NCI-H2171 (cell line): ENCODE measurements at regions not wholly inside any gene's neighbourhood (a gene's known extent, or its start where the extent isn't known, plus 50 kb on each side); places are given as distances from the start of the nearest gene placed in this dataset.
"Not testable (repeated sequence)": the region's sequence is repeated elsewhere in the genome, so short reads cannot be mapped to it uniquely, and the experiment has no call there.

Experiments
- DNase-seq: peaks from one replicate; lab custom pipeline; 2025; lab: John Stamatoyannopoulos, UW

DNA sequence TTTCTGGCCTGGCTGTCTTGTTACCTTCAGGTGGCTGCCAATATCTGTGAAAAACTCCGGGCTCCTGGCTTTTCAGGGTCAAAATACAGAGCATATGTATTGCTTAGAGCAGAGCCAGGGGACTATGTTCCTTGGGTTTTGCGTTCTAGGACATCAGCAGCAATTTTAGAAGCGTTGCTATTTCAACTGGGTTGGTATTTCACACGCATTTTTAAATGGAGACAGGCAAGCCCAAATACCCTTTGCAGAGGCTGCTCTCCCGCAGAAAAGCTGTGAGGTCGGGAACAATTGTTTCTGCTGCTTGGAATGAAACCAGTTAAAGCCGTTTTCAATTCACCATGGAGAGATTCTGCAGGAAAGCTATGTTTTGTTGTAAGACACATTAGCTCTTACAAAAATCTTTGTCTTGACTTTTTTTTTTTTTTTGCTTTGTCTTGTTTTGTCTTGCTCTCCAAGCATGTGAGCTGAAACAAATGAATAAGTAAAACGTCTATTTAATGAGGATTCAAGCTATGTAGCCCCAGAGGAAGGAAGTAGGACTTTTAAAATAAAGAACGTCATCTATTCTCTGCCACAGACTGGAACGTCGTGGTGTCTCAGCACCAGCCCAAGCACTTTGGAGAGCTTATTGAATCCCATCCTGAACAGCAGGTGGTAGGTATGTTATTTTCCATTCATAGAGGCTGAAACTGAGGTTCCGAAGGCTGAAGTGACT is 181.0 kb upstream of the TBX3 start:
- no peak for DNase-seq

DNA sequence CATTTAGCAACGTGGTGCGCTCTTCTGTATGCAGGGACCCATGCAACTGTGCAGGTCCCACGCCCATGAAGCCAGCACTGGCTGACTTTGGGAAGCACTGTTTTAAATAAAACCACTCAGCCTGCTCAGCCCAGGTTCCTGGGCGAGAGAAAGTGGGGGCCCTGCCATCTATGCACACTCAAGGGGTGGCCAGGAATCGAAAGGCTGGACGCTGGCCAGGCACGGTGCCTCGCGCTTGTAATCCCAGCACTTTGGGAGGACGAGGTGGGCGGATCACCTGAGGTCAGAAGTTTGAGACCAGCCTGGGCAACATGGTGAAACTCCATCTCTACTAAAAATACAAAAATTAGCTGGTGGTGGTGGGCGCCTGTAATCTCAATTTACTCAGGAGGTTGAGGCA is 179.9 kb upstream of the TBX3 start:
- DNase-seq = no peak

DNA sequence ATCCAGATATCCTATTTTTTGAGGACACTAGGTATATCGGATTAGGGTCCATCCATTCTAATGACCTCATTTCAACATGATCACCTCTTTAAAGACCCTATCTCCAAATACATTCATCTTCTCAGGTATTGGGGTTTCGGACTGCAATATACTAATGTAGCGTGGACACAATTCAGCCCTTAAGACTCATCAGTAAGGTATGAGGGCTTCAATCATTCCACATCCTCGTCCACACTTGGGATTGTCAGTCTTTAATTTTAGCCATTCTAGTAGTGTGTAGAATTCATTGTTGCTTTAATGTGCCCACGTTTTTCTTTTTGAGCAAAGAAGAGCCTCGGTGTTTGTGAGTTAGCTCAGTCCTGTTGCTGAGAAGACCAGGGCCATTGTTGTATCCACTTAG is 177.0 kb upstream of the TBX3 start:
- DNase-seq = no peak

DNA sequence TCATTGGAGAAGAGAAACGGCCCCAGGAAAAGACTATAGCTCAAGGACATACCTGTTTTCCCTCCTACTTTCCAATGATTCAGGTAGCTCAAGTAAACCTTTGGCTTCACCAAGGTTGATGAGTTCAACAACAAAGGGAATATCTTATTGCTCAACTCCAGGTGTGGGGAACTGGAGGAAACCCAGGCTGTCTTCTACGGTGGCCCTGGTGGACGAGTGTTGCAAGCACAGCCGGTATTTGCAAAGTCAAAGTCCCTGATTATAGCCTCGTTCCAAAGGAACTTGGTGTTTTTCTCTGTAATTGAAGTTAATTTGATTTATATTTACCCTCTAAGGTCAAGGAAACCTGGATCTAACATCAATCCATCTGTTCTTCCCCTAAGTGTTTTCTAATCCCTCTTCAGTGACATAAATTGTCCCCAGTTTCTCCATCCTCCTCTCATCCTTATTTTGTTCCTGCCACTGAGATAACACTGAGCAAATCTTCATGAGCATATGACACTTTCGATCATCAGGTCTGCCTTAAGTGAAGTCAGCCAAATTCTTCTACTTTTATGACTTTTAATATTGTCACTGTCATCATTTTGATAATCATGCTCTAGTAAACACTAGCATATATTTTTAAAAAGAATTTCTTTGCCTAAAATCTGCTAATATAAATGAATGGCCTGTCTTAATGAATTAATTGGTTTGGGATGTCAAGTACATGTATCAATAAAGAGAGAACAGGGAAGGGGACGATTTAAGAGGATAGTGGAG is 174.6 kb upstream of the TBX3 start:
- no peak for DNase-seq

DNA sequence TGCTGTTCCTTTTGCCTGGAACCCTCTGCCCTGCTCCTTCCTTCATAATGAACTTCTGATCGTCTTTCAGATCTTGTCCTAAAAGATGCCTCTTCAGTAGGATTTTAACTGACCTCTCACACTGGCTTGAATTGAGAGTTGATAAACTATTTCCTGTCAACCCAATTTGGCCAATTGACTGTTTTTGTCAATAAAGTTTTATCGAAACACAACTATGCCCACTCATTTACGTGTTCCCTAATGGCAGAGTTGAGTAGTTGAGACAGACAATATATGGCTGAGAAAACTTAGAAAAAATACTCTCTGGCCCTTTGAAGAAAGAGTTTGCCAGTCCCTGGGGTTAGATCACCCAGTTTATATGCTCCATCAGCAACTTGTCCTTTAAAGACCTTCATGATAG is 171.7 kb upstream of the TBX3 start:
- DNase-seq = no peak

DNA sequence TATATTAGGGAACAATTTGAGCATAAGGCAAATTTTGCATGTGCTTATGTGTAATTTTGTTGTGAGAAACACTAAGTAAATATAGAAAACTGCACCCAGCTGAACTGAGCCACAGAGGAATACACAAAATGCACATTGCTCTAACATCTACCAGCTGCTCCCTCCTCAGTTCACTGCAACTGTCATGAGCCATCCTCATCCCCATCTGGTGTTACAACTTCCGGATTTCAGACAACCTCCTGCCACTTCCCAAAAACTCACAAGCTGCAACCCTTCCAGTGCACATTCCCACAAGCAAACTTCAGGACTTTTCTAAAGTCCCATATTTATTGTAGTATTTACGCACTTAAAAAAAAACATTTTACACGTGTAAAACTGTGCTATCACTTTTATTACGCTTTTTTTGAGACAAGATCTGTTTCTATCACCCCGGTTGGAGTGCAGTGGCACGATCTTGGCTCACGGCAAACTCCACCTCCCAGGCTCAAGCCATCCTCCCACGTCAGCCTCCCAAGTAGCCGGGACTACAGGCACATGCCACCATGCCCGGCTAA is 169.1 kb upstream of the TBX3 start:
- no peak for DNase-seq

DNA sequence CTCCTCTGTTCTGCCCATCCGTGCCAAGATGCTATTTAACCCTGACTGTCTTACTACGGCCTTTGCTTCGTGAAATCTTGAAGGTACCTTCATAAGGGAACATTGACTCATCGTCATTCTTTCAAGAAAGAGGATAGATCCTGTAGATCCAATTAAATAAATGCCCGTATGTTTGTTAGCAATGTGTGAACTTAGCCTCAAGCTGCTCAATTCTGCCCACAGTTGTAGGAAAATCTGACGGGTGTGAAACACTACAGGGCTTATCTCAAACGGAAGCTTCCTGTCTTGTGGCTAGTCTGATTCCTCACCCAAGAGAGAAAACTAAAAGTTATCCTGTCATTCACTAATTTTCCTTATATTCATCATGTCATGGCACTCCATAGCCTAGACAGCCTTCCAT is 168.0 kb upstream of the TBX3 start:
- DNase-seq = no peak

DNA sequence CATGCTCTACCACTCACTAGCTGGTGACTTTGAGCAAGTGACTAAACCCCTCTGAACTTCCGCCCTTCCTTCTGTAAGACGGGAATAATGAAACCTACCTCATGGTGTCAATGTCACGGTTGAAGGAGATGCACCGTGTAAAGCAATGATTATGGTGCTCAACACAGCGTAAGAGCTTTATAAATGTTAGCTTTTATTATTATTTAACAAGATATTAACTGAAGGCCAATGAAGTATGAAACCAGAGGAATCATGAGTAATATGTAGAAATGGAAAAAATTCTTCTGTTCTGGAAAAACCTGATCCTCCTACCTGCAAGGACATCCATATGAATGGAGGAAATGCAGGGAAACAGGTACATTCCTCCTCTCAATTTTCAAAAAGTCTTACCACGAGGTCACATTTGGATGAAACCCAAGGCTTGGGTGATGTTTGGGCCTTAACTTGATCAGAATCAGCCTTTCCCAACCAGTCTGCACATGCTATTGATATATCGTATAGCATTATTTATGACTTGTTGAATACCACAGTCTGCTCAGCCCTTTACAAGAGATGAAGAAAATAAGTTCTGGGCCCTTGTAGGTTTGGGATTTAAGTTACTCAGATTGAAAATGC is 166.8 kb upstream of the TBX3 start:
- no peak for DNase-seq

DNA sequence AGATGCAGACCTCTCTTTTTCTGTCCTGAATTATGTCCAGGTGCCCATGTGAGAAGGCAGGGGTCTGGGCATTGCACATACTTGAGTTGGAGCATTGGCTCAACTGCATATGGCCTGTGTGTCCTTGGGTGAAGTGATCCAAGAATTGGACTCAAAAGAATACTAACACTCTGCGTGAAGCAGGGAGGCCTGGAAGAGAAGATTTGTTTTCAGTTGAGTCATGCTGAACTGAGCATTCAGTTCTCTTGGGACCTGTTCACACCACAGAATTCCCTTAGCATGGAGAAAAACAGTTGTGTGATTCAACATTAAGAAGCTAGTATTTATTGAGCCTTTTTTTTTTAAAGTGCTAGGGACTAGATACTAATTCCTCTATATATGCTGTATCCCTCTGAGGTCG is 164.7 kb upstream of the TBX3 start:
- no peak for DNase-seq

DNA sequence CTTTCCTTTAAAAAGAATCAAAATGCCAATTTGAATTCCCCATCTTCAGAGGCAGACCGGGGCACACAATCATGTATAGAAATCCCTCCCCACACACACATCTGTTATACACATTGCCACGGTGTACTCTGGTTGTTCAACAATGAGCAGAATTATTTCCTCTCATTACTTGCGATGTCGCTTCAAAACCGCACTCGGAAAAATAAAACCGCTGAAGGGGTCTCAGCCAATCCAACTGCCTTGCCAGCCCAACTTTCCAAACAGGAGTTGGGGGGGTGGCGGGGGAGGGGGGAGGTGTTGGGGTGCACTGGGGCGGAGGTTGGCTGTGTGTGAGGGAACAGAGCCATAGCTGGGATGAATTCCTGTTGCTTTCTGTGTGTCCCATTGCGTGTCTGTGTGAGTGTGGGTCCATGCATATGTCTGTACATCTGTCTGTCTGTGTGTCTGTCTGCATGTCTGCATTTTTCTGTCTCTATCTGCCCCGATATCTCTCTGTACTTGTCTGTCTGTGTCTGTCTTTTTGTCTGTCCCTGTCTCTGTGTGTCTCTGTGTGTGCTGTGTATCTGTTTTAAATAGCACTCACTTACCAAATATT is 163.6 kb upstream of the TBX3 start:
- DNase-seq = no peak

DNA sequence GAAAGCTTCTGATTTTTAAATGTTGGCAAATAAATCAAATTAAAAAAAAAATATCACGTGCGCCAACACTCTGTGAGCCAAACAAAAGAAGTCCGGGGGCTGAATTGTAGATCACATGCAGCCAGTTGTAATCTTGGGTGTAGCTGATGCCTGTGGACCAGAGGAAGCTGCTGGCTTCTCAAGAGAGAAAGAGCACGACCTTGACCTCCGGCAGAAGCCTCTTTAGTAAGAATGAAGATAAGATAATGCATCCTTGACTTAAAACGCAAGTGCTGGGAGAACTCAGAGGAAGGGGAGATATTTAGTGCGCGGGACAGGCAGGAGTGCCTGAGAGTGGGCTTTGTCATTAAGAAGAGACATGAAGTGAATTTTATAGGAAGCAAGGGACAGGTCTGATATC is 162.8 kb upstream of the TBX3 start:
- DNase-seq = no peak

DNA sequence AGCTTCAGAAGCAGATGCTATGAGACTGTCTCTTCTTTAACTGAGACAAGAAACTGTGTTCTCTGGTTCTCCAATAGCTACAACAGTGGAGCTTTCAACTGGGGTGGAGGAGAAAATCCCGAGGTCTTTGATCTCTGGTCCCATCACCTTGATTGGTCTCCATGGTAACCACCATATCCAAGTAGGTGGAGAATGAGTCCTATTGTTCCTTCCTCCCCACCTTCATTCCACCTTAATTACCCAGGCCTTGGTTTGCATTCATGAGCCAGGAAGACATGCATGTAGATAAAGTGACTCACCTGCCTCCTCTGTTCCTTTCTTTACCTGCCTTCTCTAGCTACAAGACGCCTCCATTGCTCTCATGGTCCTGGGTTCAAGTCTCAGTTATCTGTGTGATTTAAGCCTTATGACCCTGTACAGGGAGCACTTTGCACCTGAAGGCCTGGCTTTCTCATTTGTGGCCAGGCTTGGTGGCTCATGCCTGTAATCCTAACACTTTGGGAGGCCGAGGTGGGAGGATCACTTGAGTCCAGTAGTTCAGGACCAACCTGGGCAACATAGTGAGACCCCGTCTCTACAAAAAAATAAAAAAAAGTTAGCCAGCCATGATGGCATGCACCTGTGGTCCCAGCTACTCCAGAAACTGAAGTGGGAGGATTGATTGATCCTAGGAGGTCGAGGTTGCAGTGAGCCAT is 157.7 kb upstream of the TBX3 start:
- DNase-seq = no peak

DNA sequence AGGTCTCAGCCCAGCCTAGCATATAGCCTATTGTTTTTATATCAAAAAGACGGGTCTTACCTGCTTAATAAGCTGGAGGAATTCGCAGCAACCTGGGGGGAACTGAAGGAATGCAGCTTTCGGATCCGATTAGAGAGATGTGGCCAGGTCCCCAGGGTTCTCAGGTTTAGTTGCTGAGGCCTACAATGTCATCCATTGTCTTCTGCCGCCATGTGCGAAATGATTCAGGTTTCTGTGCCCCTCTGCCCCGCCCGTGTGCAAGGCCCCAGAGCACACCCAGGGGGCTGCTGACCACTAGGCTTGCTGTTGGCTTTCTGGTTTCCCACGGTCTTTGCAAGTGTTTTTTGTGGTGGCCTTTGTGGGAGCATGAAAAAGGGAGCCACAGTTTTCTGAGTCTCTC is 154.5 kb upstream of the TBX3 start:
- no peak for DNase-seq

DNA sequence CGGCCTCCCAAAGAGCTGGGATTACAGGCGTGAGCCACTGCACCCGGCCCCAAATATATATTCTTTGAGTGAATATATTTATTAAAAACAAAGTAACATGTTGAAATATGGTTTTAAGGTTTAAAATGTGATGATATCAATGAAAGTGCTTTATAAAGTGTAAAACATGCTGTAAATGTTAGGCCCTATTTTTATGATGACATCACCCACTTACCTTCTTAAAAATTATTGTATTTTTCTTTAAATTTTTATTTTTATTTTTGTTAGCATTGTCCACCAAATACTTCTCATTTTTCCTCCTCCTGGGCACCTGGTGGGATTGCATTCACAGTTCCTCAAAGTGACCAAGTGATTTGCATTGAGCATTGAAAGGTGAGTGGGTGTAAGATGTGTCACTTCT is 152.6 kb upstream of the TBX3 start:
- no peak for DNase-seq

DNA sequence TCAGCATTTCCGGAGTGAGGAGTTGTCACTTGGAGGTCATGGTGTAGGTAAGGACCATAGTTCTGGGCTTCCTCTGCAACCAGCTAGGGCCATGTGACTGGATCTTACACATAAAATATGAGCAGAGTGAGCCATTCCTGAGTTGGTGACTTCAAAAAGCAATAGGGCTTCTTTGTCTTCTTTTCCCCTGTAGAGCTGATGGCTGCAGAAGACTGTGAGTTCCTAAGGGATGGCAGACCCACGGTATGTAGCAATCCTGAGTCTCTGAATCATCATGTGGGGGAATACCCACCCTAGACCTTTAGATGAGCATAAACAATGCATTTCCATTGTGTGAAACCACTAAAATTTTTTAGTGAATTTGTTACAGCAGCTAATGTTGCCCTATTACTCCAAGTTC is 151.1 kb upstream of the TBX3 start:
- DNase-seq = no peak

DNA sequence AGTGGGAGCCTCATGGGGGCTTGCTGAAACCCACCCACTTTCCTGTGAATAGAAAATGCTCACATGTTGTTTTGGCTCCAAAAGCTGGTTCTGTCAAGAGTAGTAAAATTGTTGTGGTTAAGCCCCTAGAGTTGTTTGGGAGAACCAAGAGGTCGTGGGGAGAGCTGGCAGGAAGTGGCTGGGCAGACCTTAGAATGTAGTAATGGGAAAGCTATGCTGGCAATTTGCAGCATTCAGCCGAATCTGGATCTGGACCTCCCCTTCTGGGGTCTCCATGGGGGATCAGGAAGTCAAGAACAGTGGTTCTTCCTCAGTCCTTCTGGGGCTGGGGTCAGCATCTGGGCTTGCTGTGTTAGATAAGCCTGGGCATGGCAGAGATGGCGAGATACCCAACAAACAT is 150.6 kb upstream of the TBX3 start:
- DNase-seq = no peak

DNA sequence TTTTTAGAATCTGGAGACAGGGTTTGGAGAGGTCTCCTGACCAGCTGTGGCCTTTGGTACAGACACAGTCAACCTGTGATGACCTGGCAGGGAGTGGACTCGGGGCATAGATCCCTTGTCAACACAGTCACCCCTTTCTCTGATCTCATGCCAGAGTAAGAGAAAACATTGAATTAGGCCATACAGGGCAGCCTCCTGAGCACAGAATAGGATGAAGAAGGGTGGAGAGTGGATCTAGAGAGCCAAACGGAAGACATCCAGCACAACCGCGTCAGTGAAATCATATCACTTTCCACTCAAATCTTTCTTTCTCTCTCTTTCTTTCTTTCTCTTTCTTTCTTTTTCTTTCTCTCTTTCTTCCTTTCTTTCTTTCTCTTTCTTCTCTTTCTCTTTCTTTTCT is 145.9 kb upstream of the TBX3 start:
- DNase-seq = no peak

DNA sequence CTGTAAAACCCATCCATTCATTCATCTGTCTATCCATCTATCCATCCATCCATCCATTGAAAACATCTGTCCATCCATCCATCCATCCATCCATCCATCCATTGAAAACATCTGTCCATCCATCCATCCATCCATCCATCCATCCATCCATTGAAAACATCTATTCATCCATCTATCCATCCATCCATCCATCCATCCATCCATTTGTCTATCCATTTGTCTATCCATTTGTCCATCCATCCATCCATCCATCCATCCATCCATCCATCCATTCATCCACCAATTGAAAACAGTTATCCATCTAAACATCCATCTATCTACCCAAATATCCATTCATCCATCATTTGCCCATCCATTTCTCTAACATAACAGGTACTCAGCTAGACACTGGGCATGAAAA is 145.3 kb upstream of the TBX3 start:
- DNase-seq = not testable (repeated sequence)

DNA sequence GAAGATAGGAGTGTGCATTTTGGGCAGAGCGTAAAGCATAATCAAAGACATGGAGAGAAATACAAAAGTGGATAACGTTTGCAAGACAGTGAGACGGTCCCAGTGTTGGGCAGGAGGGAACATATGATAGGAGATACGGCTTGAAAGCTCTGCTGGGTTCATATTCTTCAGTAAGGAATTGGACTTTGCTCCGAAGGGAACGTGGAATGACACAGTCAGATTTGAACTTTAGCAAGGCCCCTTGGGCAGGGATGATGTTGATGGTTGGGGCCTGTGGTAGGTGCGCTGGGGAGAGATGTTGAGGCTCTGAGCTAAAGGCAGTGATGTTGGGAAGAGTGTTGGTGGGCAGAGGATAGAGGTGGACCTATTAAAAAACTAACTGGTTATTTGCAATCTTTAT is 143.5 kb upstream of the TBX3 start:
- no peak for DNase-seq

DNA sequence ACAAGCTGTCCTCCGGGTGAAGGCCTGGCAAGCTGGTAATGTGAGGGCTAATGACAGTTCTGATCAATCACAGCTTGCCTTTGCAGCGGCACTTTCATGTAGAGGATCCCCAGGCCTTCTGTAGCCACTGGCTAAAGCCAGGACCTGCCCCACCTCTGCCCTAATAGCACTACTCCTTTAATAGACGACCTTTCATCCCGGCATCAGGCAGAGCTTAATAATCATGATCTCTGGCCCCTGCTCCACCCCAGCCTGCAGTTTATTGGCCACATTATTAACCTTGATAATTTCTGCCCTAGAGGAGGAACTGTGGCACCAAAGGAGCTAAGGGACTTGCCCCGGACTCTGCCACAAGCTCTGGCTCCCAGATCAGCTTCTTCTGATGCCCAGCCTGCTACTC is 142.3 kb upstream of the TBX3 start:
- no peak for DNase-seq

DNA sequence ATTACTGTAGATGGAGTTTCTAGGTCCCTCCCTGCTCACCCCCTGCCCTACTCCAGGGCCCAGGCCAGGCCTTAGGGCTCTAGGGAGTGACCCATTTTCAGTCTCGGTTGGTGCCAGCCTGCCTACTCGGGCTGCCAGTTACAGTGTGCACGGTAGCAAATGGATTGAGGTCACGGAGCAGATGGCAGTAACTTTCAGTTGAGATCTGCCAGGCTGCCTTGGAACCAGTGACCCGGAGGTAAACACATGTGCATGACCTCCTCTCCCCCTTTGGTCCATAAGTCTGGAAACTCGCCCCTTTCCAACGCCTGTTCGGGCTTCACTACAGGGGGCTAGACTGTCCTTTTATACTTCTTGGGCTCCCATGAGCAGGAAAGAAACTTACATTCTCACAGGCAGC is 139.7 kb upstream of the TBX3 start:
- DNase-seq = no peak

DNA sequence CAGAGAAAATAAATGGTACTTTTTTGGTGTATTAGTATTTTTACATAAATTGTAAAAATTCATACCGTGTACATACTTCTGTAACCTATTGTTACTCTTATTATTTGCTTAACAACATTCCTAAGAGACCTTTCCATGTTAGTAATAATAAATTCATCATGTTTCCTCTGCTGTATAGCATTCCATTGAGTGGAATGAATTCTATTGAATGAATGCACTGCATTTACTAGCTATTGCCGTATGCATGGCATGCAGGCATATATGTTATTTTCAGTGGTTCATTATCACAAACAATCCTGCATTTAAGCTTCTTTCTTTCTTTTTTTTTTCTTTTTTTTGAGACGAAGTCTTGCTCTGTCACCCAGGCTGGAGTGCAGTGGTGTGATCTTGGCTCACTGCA is 137.6 kb upstream of the TBX3 start:
- DNase-seq = no peak
